ENCODE measurements at regions not wholly inside any gene's neighbourhood (a gene's known extent, or its start where the extent isn't known, plus 50 kb on each side); places are given as distances from the start of the nearest gene placed in this dataset.

DNA sequence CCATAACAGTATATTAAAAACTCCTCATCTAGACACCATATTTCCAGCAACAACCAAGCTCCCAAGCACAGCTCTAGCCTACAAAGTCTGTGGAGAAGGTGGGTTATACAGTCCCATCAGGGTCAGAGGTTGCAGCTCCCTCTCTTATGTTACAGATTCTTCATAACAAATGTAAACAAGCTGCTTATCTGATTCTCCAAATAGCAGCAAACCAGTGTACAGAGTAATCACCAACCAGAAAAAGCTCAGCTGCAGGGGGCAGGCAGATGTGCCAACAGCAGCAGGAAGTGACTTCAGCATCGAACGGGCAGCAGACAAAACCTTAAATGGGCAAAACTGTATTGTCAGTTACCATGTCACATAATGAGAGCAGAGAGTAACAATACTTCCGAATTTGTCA, 52.9 kb upstream of the NABP1 start:
- Histone ChIP-seq H3K4me1 (ENCODE audit: insufficient read depth, low read length) (peaks cover 34% of the 10 kb centered on the region), H3K9me3 (ENCODE audit: control insufficient read depth in 1 of 2, insufficient read depth in 1 of 2, low read length in 2 of 2) (no peaks in the 10 kb centered on the region), H3K4me3 (ENCODE audit: low read length) (no peak overlapping the region), H3K27me3 (ENCODE audit: control insufficient read depth in 1 of 2, insufficient read depth in 2 of 2, low read length in 2 of 2) (no peaks in the 10 kb centered on the region), H3K27ac (ENCODE audit: low read depth in 1 of 2, low read length in 2 of 2) (peak overlapping the region in 1 of 2 donors; percentile 52), H3K36me3 (ENCODE audit: insufficient read depth, low read length) (no peaks in the 10 kb centered on the region)
- POLR2A ChIA-PET = interaction anchor here (1.9 to 15.6 kb wide), 2 partner anchors 12 to 53 kb away, joined by 14 to 276 read pairs; partner anchors contain the start of gene NABP1
- CTCF ChIA-PET = interaction anchor here (0.7 to 1.2 kb wide), 5 partner anchors 9 to 104 kb away, joined by 3 to 4 read pairs (median 3); no protein-coding TSS in a partner anchor
- no peaks in the 10 kb centered on the region for H3K9me3 Mint-ChIP-seq
- peaks cover 83% of the 10 kb centered on the region for H3K4me1 Mint-ChIP-seq (ENCODE audit: low read depth)
- peak; percentile 86 for ATAC-seq (ENCODE audit: poor library complexity)
- no peaks in the 10 kb centered on the region for H3K36me3 Mint-ChIP-seq (ENCODE audit: low read depth)
- intact Hi-C loops (cut with DNase I, micrococcal nuclease) = loop anchor here in 1 of 2 experiments (2.0 kb wide), 1 partner anchor 52 kb away; no protein-coding TSS in a partner anchor
- H3K27ac Mint-ChIP-seq = peak overlapping the region; percentile 73
- no peak overlapping the region for H3K4me3 Mint-ChIP-seq
- peak in 13 of 14 experiments; percentile 19 to 91 (median 39) for DNase-seq
- TF ChIP-seq CTCF (IDR thresholded peaks at IDR 0.05) = no peak
- no peaks in the 10 kb centered on the region for H3K27me3 Mint-ChIP-seq

DNA sequence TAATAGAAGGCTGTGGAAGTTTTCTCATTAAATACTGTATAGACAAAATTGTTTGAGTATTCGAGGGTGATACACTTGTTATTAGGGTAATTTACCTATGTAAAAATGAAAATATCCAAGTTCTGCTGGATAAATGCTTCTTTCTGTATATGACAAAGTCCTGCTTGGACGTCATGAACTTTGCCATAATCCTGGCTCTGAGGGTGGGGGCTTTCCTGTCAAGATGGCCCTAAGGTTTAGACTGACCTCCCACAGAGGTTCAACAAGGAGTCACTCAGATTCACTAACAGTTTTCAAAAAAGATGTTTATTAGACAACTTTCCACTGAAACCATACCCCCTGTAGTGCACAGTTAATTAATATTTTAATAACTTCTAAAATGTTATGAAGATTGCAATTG, 52.5 kb upstream of the NABP1 start:
- intact Hi-C loops (cut with DNase I, micrococcal nuclease) = loop anchor here in 1 of 2 experiments (2.0 kb wide), 1 partner anchor 51 kb away; no protein-coding TSS in a partner anchor
- no peak overlapping the region for H3K4me3 ChIP-seq (ENCODE audit: low read length)

GRCh38 chr2:191626497-191627151, 51.3 kb upstream of the NABP1 start:
- TF ChIP-seq CTCF (IDR thresholded peaks at IDR 0.05) = no peak
- intact Hi-C loops (cut with DNase I, micrococcal nuclease) = no loop called here
- Mint-ChIP-seq H3K4me1 (ENCODE audit: low read depth) (peaks cover 76% of the 10 kb centered on the region), H3K27ac (no peak overlapping the region), H3K36me3 (ENCODE audit: low read depth) (no peaks in the 10 kb centered on the region), H3K9me3 (no peaks in the 10 kb centered on the region), H3K4me3 (no peak overlapping the region), H3K27me3 (no peaks in the 10 kb centered on the region)
- Histone ChIP-seq H3K9me3 (ENCODE audit: control insufficient read depth in 1 of 2, insufficient read depth in 1 of 2, low read length in 2 of 2) (no peaks in the 10 kb centered on the region), H3K4me3 (ENCODE audit: low read length) (no peak overlapping the region), H3K36me3 (ENCODE audit: insufficient read depth, low read length) (no peaks in the 10 kb centered on the region), H3K27me3 (ENCODE audit: control insufficient read depth in 1 of 2, insufficient read depth in 2 of 2, low read length in 2 of 2) (no peaks in the 10 kb centered on the region), H3K27ac (ENCODE audit: low read depth in 1 of 2, low read length in 2 of 2) (no peak overlapping the region), H3K4me1 (ENCODE audit: insufficient read depth, low read length) (peaks cover 35% of the 10 kb centered on the region)
- no peak for ATAC-seq (ENCODE audit: poor library complexity)
- DNase-seq = no peak
- CTCF ChIA-PET = interaction anchor here (1.3 kb wide), 1 partner anchor 65 kb away, joined by 4 read pairs; no protein-coding TSS in a partner anchor
- POLR2A ChIA-PET = interaction anchor here (0.5 to 15.6 kb wide), 6 partner anchors 9 to 1007 kb away, joined by 3 to 276 read pairs (median 6); partner anchors contain the start of gene NABP1

More for the DNA sequence above, 52.5 kb upstream of the NABP1 start:
- Histone ChIP-seq H3K9me3 (ENCODE audit: control insufficient read depth in 1 of 2, insufficient read depth in 1 of 2, low read length in 2 of 2) (no peaks in the 10 kb centered on the region), H3K4me1 (ENCODE audit: insufficient read depth, low read length) (peaks cover 33% of the 10 kb centered on the region), H3K36me3 (ENCODE audit: insufficient read depth, low read length) (no peaks in the 10 kb centered on the region), H3K27ac (ENCODE audit: low read depth in 1 of 2, low read length in 2 of 2) (peak overlapping the region in 1 of 2 donors; percentile 52), H3K27me3 (ENCODE audit: control insufficient read depth in 1 of 2, insufficient read depth in 2 of 2, low read length in 2 of 2) (no peaks in the 10 kb centered on the region)
- ChIA-PET CTCF (interaction anchor here (0.7 to 1.2 kb wide), 4 partner anchors 8 to 46 kb away, joined by 3 to 4 read pairs (median 3); no protein-coding TSS in a partner anchor), POLR2A (interaction anchor here (0.6 to 15.6 kb wide), 4 partner anchors 8 to 52 kb away, joined by 4 to 276 read pairs (median 10); partner anchors contain the start of gene NABP1)
- TF ChIP-seq CTCF (IDR thresholded peaks at IDR 0.05) = no peak
- no peak for DNase-seq
- no peak for ATAC-seq (ENCODE audit: poor library complexity)
- Mint-ChIP-seq H3K9me3 (no peaks in the 10 kb centered on the region), H3K27me3 (no peaks in the 10 kb centered on the region), H3K4me3 (no peak overlapping the region), H3K27ac (peak overlapping the region; percentile 73), H3K4me1 (ENCODE audit: low read depth) (peaks cover 83% of the 10 kb centered on the region), H3K36me3 (ENCODE audit: low read depth) (no peaks in the 10 kb centered on the region)

Measured in CD4-positive, alpha-beta T cell (primary cell).